Neural cell (in vitro differentiated cells): ENCODE measurements at regions not wholly inside any gene's neighbourhood (a gene's known extent, or its start where the extent isn't known, plus 50 kb on each side); places are given as distances from the start of the nearest gene placed in this dataset.

Source experiments
- RAD21 ChIP-seq: fragments of 450-650 bp; conservative IDR thresholded peaks from 2 replicates; pipeline ENCODE4 v1.6.1; 2014; ENCODE audit warnings: antibody characterized with exemption, mild to moderate bottlenecking, moderate library complexity
- TAF1 ChIP-seq: IDR thresholded peaks from 2 replicates; pipeline ENCODE4 v1.6.1; 2012; ENCODE audit warnings: low read depth
- TF ChIP-seq, protein P1 (sequence below): fragments of 450-650 bp; IDR thresholded peaks from 2 replicates; pipeline ENCODE4 v1.5.1; 2014; ENCODE audit warnings: antibody characterized with exemption, mild to moderate bottlenecking, moderate library complexity; ENCODE audit not compliant: poor library complexity, severe bottlenecking

DNA sequence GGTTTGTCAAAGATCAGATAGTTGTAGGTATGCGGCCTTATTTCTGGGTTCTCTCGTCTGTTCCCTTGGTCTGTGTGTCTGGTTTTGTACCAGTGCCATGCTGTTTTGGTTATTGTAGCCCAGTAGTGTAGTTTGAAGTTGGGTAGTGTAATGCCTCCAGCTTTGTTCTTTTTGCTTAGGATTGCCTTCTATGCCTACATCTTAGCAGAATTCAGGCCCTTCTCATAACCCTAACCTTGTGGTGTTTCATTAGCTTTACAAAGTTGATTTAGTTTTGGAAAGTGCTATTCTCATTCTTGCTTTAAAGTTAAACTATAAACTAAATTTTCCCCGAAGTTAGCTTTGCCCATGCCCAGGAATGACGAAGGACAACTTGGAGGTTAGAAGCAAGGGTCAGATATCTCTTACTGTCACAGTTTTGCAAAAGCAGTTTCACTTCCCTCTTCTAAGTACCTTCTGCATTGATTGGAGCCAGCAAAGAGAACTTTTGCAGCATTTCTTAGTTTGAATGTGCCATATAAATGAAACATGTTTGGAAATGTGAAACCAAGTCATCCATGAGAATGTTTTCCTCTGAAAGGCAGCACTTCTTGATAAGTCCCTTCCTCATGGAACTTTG is 274.3 kb upstream of the DMRT1 start:
- TF ChIP-seq, protein P1, sequence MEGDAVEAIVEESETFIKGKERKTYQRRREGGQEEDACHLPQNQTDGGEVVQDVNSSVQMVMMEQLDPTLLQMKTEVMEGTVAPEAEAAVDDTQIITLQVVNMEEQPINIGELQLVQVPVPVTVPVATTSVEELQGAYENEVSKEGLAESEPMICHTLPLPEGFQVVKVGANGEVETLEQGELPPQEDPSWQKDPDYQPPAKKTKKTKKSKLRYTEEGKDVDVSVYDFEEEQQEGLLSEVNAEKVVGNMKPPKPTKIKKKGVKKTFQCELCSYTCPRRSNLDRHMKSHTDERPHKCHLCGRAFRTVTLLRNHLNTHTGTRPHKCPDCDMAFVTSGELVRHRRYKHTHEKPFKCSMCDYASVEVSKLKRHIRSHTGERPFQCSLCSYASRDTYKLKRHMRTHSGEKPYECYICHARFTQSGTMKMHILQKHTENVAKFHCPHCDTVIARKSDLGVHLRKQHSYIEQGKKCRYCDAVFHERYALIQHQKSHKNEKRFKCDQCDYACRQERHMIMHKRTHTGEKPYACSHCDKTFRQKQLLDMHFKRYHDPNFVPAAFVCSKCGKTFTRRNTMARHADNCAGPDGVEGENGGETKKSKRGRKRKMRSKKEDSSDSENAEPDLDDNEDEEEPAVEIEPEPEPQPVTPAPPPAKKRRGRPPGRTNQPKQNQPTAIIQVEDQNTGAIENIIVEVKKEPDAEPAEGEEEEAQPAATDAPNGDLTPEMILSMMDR, result no peak
- TF ChIP-seq TAF1 (no peak), RAD21 (no peak)
